Keratinocyte (primary cell): ENCODE measurements at regions not wholly inside any gene's neighbourhood (a gene's known extent, or its start where the extent isn't known, plus 50 kb on each side); places are given as distances from the start of the nearest gene placed in this dataset.

ENCODE experiments used
- DNase-seq: peaks from one replicate; pipeline ENCODE4 v3.0.0-alpha.2; 2011; ENCODE audit warnings: low read depth, missing footprints, low spot score
- FAIRE-seq: peaks from 2 replicates; lab custom pipeline; 2011; peaks lifted over from hg19 to GRCh38; lab: Jason Lieb, UNC
- H2AFZ ChIP-seq: 2 replicates; pipeline ENCODE4 v1.6.0; 2012; ENCODE audit warnings: low read length, control low read depth, inconsistent platforms; ENCODE audit not compliant: control insufficient read depth
- H3K27ac ChIP-seq: 2 replicates; pipeline ENCODE4 v1.5.1; 2011; ENCODE audit warnings: low read length; ENCODE audit not compliant: control insufficient read depth, insufficient read depth
- H3K27me3 ChIP-seq: 3 replicates; pipeline ENCODE4 v1.6.0; 2011; ENCODE audit warnings: low read length; ENCODE audit not compliant: control insufficient read depth, insufficient read depth; ENCODE audit errors: extremely low read depth
- H3K36me3 ChIP-seq, 2 experiments: 2 replicates in 1 of 2; 3 replicates in 1 of 2; pipeline ENCODE4 v1.5.1; 2011; ENCODE audit warnings: low read length in 2 of 2, mild to moderate bottlenecking in 1 of 2; ENCODE audit not compliant: control insufficient read depth in 2 of 2, insufficient read depth in 2 of 2; ENCODE audit errors: extremely low read depth in 1 of 2
- H3K4me1 ChIP-seq: 3 replicates; pipeline ENCODE4 v1.5.1; 2011; ENCODE audit warnings: low read length; ENCODE audit not compliant: control insufficient read depth, insufficient read depth; ENCODE audit errors: extremely low read depth
- H3K4me2 ChIP-seq: 3 replicates; pipeline ENCODE4 v1.6.0; 2011; ENCODE audit warnings: low read depth, low read length; ENCODE audit not compliant: control insufficient read depth, insufficient read depth; ENCODE audit errors: extremely low read depth
- H3K4me3 ChIP-seq, 3 experiments: fragments of 200-600 bp in 1 of 3; sonication (generic) in 1 of 3; 2 replicates in 2 of 3; 3 replicates in 1 of 3; pipeline ENCODE4 v1.5.1; 2011 to 2016; ENCODE audit warnings: low read length in 3 of 3, mild to moderate bottlenecking in 3 of 3, control low read depth in 2 of 3, inconsistent platforms in 1 of 3, low read depth in 1 of 3, mixed read lengths in 1 of 3, mixed run types in 1 of 3, moderate library complexity in 1 of 3; ENCODE audit not compliant: control insufficient read depth in 2 of 3, insufficient read depth in 2 of 3; ENCODE audit errors: extremely low read depth in 1 of 3
- H3K79me2 ChIP-seq: 2 replicates; pipeline ENCODE4 v1.6.0; 2012; ENCODE audit warnings: low read length; ENCODE audit not compliant: control insufficient read depth, insufficient read depth
- H3K9ac ChIP-seq: 3 replicates; pipeline ENCODE4 v1.6.0; 2011; ENCODE audit warnings: low read length; ENCODE audit not compliant: control insufficient read depth, insufficient read depth; ENCODE audit errors: extremely low read depth
- H3K9me1 ChIP-seq: 3 replicates; pipeline ENCODE4 v1.6.0; 2011; ENCODE audit warnings: low read length; ENCODE audit not compliant: control insufficient read depth, insufficient read depth; ENCODE audit errors: extremely low read depth
- H3K9me3 ChIP-seq: 2 replicates; pipeline ENCODE4 v1.5.1; 2012; ENCODE audit warnings: low read depth, low read length; ENCODE audit not compliant: control insufficient read depth
- H4K20me1 ChIP-seq: 3 replicates; pipeline ENCODE4 v1.6.0; 2011; ENCODE audit warnings: low read length; ENCODE audit not compliant: control insufficient read depth, insufficient read depth; ENCODE audit errors: extremely low read depth
- EZH2 ChIP-seq: IDR thresholded peaks from one replicate; pipeline ENCODE4 v1.6.1; 2012; ENCODE audit warnings: inconsistent platforms, mild to moderate bottlenecking, low read length, moderate library complexity
- dilution Hi-C: fragments of 300-500 bp; cut with MboI; formaldehyde crosslinking; loops from one replicate; pipeline ENCODE4 v1.7.0; 2020; ENCODE audit warnings: low sequenced_read_pairs; ENCODE audit not compliant: extremely low pct_ligation_motif_present
- TF ChIP-seq, protein P1 (sequence below), 3 experiments: IDR thresholded peaks in 1 of 3; conservative IDR thresholded peaks in 1 of 3; optimal IDR thresholded peaks in 1 of 3; 2 replicates in 2 of 3; 3 replicates in 1 of 3; pipeline versions ENCODE3 to v1.5.1; 2011; ENCODE audit warnings: low read length in 3 of 3, mild to moderate bottlenecking in 3 of 3, moderate library complexity in 2 of 3, control low read depth in 1 of 3, inconsistent platforms in 1 of 3; ENCODE audit not compliant: insufficient read depth in 2 of 3; ENCODE audit errors: extremely low read depth in 1 of 3

- FAIRE-seq, result no peak
- H2AFZ ChIP-seq, result no peak overlapping the region
- dilution Hi-C loops, result no loop called here
These were observed 153.0 kb upstream of the PPP2R2D start for GRCh38 chr10:131747791-131748190.

GRCh38 chr10:131748191-131748590 lies 152.6 kb upstream of the PPP2R2D start:
- peaks cover 5% of the 10 kb centered on the region for H3K9me3 ChIP-seq
- no peak overlapping the region for H3K27ac ChIP-seq

More at GRCh38 chr10:131747791-131748190, 153.0 kb upstream of the PPP2R2D start:
- Histone ChIP-seq H3K4me3 (no peak overlapping the region), H3K4me1 (no peaks in the 10 kb centered on the region), H3K27me3 (no peaks in the 10 kb centered on the region), H4K20me1 (no peaks in the 10 kb centered on the region), H3K79me2 (no peaks in the 10 kb centered on the region), H3K36me3 (no peaks in the 10 kb centered on the region), H3K9me3 (peaks cover 5% of the 10 kb centered on the region), H3K27ac (no peak overlapping the region), H3K9me1 (no peaks in the 10 kb centered on the region), H3K9ac (no peak overlapping the region), H3K4me2 (no peak overlapping the region)
- no peak for DNase-seq
- TF ChIP-seq EZH2, result no peak
- TF ChIP-seq, protein P1, sequence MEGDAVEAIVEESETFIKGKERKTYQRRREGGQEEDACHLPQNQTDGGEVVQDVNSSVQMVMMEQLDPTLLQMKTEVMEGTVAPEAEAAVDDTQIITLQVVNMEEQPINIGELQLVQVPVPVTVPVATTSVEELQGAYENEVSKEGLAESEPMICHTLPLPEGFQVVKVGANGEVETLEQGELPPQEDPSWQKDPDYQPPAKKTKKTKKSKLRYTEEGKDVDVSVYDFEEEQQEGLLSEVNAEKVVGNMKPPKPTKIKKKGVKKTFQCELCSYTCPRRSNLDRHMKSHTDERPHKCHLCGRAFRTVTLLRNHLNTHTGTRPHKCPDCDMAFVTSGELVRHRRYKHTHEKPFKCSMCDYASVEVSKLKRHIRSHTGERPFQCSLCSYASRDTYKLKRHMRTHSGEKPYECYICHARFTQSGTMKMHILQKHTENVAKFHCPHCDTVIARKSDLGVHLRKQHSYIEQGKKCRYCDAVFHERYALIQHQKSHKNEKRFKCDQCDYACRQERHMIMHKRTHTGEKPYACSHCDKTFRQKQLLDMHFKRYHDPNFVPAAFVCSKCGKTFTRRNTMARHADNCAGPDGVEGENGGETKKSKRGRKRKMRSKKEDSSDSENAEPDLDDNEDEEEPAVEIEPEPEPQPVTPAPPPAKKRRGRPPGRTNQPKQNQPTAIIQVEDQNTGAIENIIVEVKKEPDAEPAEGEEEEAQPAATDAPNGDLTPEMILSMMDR (optimal IDR thresholded peaks at IDR 0.05 in 1 of 3, IDR thresholded peaks at IDR 0.05 in 1 of 3, conservative IDR thresholded peaks at IDR 0.05 in 1 of 3; ENCODE audit: extremely low read depth in 1 of 3, insufficient read depth in 2 of 3, low read length in 3 of 3), result no peak

More at GRCh38 chr10:131748191-131748590, 152.6 kb upstream of the PPP2R2D start:
- no peaks in the 10 kb centered on the region for H3K36me3 ChIP-seq
- no peaks in the 10 kb centered on the region for H3K27me3 ChIP-seq
- no peaks in the 10 kb centered on the region for H3K4me1 ChIP-seq
- TF ChIP-seq EZH2, result no peak
- TF ChIP-seq, protein P1 (optimal IDR thresholded peaks at IDR 0.05 in 1 of 3, IDR thresholded peaks at IDR 0.05 in 1 of 3, conservative IDR thresholded peaks at IDR 0.05 in 1 of 3; ENCODE audit: extremely low read depth in 1 of 3, insufficient read depth in 2 of 3, low read length in 3 of 3), result no peak
- no peaks in the 10 kb centered on the region for H3K79me2 ChIP-seq
- no peak overlapping the region for H3K4me3 ChIP-seq
- DNase-seq, result no peak
- no peaks in the 10 kb centered on the region for H4K20me1 ChIP-seq
- H2AFZ ChIP-seq, result no peak overlapping the region
- no peak overlapping the region for H3K9ac ChIP-seq
- H3K9me1 ChIP-seq, result no peaks in the 10 kb centered on the region
- H3K4me2 ChIP-seq, result no peak overlapping the region
- FAIRE-seq, result no peak
- dilution Hi-C loops, result no loop called here
